Mucosa of descending colon (tissue), 3 donors: ENCODE measurements at regions not wholly inside any gene's neighbourhood (a gene's known extent, or its start where the extent isn't known, plus 50 kb on each side); places are given as distances from the start of the nearest gene placed in this dataset.

Experiments used
- ATAC-seq: fragments of 200-7000 bp; cut with Tn5 transposase; one replicate; pipeline ENCODE4 v1.9.1; 2020; ENCODE audit warnings: mild to moderate bottlenecking, moderate library complexity
- DNase-seq, 3 donors: peaks; one replicate each; pipeline ENCODE4 v3.0.0-alpha.2; 2020
- H3K36me3 ChIP-seq: fragments of 200-600 bp; one replicate; pipeline ENCODE4 v1.8.0; 2021; ENCODE audit warnings: low read depth, mild to moderate bottlenecking
- H3K4me1 ChIP-seq: fragments of 200-600 bp; one replicate; pipeline ENCODE4 v1.8.0; 2021; ENCODE audit warnings: low read depth, mild to moderate bottlenecking
- H3K4me3 ChIP-seq: fragments of 200-600 bp; one replicate; pipeline ENCODE4 v1.8.0; 2021; ENCODE audit warnings: mild to moderate bottlenecking
- H3K9me3 ChIP-seq: fragments of 200-600 bp; one replicate; pipeline ENCODE4 v1.8.0; 2021; ENCODE audit warnings: mild to moderate bottlenecking
- intact Hi-C, 2 donors: fragments of 100-400 bp; cut with DNase I in 1 of 2; cut with micrococcal nuclease in 1 of 2; formaldehyde crosslinking; loops; one replicate each; pipeline versions ENCODE4 v1.11.0 to v1.11.1; 2022; cut with DNase I, micrococcal nuclease
- TF ChIP-seq, protein P1 (sequence below): fragments of 200-600 bp; IDR thresholded peaks from one replicate; pipeline ENCODE4 v1.8.0; 2022; ENCODE audit warnings: antibody characterized with exemption, mild to moderate bottlenecking
- donor health status: DM: no; HTN: no; CAD: no; lungs with moderate emphysema.
- donor health status: DM: no; HTN: no; CAD: no.
- donor health status: DM: no; HTN: yes; CAD: no.

DNA sequence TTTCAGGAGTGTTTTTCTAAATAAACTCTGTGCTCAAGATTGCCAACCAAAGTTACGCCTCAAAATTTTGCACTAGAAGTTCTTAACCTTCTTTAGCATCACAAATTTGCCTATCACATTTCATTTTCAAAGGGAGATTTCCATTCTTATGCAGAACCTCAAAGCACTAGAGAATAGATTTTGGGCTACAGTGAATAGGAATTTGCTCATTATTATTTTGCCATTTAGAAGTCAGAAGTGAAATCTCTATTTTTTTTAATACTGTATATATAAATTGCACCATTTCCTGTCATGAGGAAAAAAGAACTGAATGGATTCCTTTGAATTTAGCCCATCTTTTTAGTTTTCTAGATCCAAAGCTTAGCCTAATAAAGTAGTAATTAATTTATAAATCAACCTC is 796.4 kb downstream of the ADGRL2 start:
- intact Hi-C loops, result no loop called here
- Histone ChIP-seq H3K4me3 (no peak overlapping the region), H3K9me3 (no peaks in the 10 kb centered on the region), H3K4me1 (no peaks in the 10 kb centered on the region), H3K36me3 (no peaks in the 10 kb centered on the region)
- DNase-seq (no peak), ATAC-seq (no peak)
- TF ChIP-seq, protein P1, sequence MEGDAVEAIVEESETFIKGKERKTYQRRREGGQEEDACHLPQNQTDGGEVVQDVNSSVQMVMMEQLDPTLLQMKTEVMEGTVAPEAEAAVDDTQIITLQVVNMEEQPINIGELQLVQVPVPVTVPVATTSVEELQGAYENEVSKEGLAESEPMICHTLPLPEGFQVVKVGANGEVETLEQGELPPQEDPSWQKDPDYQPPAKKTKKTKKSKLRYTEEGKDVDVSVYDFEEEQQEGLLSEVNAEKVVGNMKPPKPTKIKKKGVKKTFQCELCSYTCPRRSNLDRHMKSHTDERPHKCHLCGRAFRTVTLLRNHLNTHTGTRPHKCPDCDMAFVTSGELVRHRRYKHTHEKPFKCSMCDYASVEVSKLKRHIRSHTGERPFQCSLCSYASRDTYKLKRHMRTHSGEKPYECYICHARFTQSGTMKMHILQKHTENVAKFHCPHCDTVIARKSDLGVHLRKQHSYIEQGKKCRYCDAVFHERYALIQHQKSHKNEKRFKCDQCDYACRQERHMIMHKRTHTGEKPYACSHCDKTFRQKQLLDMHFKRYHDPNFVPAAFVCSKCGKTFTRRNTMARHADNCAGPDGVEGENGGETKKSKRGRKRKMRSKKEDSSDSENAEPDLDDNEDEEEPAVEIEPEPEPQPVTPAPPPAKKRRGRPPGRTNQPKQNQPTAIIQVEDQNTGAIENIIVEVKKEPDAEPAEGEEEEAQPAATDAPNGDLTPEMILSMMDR, result no peak

DNA sequence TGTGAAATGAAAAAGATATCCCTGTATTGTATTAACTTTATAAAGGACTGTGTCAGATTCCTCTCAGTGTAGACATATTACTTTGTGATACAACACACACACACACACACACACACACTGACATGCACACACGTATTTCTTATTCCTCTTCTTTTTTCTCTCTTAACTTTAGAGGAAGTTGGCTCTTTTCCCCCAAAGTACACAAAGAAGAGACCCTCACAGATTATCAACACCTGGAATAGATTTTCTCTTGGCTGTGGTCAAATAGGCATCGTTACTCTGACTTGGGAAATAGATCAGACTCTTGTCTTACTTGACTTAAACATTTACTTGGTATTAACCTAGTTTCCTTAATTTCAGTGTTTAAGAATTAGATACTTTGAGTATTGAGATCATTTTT is 792.8 kb downstream of the ADGRL2 start:
- H3K4me3 ChIP-seq, result no peak overlapping the region
- DNase-seq, result no peak
- H3K36me3 ChIP-seq, result no peaks in the 10 kb centered on the region
- TF ChIP-seq, protein P1, result no peak
- H3K4me1 ChIP-seq, result no peaks in the 10 kb centered on the region
- ATAC-seq, result no peak
- H3K9me3 ChIP-seq, result no peaks in the 10 kb centered on the region
- intact Hi-C loops, result no loop called here

DNA sequence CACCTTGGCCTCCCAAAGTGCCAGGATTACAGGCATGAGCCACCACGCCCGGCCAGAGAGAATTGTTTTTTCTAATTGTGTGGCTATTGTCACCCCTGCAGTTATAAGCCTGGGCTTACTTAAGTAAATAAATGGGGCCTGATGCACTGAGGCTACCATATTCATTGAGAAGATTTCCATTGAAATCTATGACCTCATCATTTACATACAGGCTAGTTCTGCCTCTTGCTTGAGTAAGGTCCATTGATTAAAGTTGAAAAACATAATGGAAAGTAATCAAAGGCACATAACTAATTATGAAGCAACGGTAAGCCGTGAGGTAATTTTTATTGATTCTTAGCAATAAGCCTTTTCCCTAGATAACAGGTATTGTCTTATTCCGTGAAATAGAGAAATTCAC is 788.9 kb downstream of the ADGRL2 start:
- no peaks in the 10 kb centered on the region for H3K4me1 ChIP-seq
- no peaks in the 10 kb centered on the region for H3K36me3 ChIP-seq
- H3K9me3 ChIP-seq, result no peaks in the 10 kb centered on the region
- H3K4me3 ChIP-seq, result no peak overlapping the region
- TF ChIP-seq, protein P1, result no peak
- DNase-seq (no peak), ATAC-seq (no peak)
- intact Hi-C loops, result no loop called here

DNA sequence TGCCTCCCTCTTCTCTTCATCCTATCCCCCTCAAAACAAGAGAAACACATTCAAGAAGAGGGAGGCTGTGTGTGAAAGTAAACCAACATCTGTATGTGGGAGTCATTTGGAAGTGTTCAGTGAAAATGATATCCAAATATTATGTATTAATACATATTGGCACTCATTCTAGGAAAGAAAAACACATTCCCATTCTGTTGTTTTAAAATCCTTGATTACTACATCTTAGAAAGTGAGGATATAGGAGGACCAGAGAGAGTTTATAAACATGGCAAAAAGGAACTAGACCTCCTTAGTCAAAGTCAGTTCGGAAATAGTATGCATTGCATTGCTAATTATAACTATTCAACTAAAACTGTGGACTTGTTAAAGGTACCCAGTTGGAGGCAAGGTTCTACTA is 786.6 kb downstream of the ADGRL2 start:
- H3K4me1 ChIP-seq, result no peaks in the 10 kb centered on the region
- H3K9me3 ChIP-seq, result no peaks in the 10 kb centered on the region
- intact Hi-C loops, result no loop called here
- no peak for ATAC-seq
- no peak overlapping the region for H3K4me3 ChIP-seq
- DNase-seq, result no peak
- no peaks in the 10 kb centered on the region for H3K36me3 ChIP-seq
- TF ChIP-seq, protein P1, result no peak

DNA sequence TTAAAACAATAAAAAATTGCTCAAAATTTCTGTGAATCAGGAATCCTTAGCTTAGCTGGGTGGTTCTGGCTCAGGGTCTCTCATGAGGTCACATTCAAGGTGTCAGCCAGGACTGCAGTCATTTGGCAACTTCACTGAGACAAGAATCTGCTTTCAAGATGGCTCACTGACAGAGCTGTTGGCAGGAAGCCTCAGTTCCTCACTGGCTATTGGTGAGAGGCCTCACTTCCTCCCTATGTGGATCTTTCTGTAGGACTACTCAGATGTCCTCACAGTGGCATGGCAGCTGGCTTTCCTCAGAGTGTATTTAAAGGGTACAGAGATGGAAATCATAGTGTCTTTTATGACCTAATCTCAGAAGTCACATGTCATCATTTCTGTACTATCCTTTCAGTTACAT is 785.7 kb downstream of the ADGRL2 start:
- TF ChIP-seq, protein P1, result no peak
- Histone ChIP-seq H3K4me3 (no peak overlapping the region), H3K4me1 (no peaks in the 10 kb centered on the region), H3K9me3 (no peaks in the 10 kb centered on the region), H3K36me3 (no peaks in the 10 kb centered on the region)
- ATAC-seq (no peak), DNase-seq (no peak)
- intact Hi-C loops, result no loop called here

DNA sequence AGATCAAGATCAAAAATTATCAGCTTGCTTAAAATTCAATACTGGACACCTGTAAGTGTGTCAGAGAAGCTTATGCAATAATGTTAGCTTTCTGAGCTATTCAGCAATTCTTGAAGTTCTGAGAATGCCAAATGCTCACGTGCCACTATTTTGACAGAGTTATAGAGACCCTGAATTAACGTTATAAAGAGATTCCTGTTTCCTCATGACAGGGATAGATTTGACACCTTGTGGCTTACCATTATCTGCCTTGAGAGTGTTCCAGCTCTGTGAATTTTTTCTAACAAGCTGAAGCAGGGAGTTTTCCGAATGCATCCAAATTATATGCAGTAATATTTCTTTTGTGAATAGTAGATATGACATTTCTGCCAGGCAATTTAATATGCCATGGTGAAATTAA is 781.6 kb downstream of the ADGRL2 start:
- Histone ChIP-seq H3K4me1 (no peaks in the 10 kb centered on the region), H3K36me3 (no peaks in the 10 kb centered on the region), H3K9me3 (no peaks in the 10 kb centered on the region), H3K4me3 (no peak overlapping the region)
- DNase-seq, result no peak
- no peak for ATAC-seq
- TF ChIP-seq, protein P1, result no peak
- intact Hi-C loops, result no loop called here
